HUDEP-2 (cell line): ENCODE measurements at regions not wholly inside any gene's neighbourhood (a gene's known extent, or its start where the extent isn't known, plus 50 kb on each side); places are given as distances from the start of the nearest gene placed in this dataset.
"Not testable (repeated sequence)": the region's sequence is repeated elsewhere in the genome, so short reads cannot be mapped to it uniquely, and the experiment has no call there.

Experiments
- DNase-seq, 76 experiments: peaks; one replicate each; lab custom pipeline; 2025; ENCODE audit not compliant: unreplicated experiment in 76 of 76; lab: John Stamatoyannopoulos, UW

DNA sequence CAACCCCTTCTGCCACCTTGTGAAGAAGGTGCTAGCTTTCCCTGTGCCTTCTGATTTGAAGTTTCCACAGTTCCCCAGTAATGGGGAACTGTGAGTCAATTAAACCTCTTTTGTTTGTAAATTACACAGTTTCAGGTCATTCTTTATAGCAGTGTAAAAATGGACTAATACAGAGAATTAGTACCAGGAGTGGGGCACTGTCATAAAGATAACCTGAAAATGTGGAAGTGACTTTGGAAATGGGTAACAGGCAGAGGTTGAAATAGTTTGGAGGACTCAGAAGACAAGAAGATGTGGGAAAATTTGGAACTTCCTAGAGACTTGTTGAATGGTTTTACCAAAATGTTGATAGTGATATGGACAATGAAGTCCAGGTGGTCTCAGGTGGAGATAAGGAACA is 131.0 kb upstream of the HAND2 start:
- DNase-seq = no peak

- no peak for DNase-seq
Measured at GRCh38 chr4:173656898-173657297, 126.9 kb upstream of the HAND2 start.

- no peak for DNase-seq
Measured at GRCh38 chr4:173652283-173652931, 122.4 kb upstream of the HAND2 start.

DNA sequence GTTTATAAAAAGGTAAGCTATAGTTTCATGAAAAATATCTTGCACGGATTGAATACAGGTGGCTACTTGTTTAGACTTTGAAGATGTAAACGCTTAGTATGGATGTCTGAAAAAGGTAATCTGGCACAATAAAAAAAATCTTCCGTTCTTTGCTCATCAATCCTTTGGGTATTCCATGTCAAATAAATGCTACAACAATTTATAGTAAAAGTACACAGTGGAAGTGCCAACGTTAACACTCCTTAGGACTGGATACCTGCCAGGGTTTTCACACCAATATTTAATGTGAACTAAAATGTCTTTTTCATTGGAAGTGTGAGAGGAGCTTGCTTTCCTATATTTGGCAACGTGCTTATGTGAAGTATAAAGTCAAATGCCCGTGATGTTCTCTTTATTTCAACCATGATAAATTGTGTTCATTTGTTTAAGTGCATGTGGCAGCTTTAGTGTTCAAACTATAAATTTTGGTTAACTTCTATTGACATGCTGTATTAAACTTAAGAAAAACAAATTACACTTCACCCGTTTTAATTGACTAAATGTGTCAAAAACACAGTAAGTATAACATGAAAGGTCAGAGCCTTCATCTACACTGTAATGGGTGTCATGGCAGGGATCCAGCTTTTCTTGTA is 121.7 kb upstream of the HAND2 start:
- DNase-seq = no peak

GRCh38 chr4:173647902-173648301 is 117.9 kb upstream of the HAND2 start:
- DNase-seq = no peak

DNA sequence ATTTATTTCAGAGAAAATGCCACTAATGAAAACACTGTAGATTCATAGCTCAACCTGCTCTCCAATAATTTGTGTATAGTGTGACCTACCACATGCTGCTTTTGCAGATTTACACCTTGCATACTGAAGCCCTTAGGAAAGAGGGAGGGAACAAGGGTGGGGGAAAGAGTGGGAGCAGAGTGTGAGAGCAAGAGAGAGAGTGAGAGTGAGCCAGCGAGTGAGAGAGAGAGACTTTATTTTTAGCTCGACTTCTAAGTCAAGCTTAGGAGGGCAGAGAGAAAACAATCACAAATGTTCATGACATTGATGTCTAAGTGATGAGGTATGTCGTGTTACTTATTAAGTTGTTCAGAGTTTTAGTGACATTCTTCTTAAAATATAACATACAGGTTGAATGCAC is 112.5 kb upstream of the HAND2 start:
- no peak for DNase-seq

DNA sequence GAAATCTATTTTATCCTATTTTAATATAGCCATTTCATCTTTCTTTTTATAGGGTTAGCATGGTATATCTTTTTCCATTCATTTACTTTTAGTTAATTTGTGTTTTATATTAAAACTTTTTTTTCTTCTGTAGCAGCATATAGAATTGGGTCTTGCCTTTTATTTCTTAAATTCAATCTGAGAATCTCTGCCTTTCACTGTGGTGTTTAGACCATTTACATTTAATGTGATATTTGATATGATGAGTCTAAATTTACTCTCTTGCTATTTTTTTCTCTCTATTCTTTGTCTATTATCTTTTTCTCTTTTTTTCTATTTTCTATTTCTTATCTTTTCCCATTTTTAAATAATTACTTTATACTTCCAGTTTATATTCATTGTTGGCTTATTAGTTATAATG is 105.4 kb upstream of the HAND2 start:
- no peak for DNase-seq

GRCh38 chr4:173626277-173626676 is 96.2 kb upstream of the HAND2 start:
- DNase-seq = no peak

- not testable (repeated sequence) for DNase-seq
Measured at GRCh38 chr4:173618648-173619047, 88.6 kb upstream of the HAND2 start.

- DNase-seq = no peak
Measured at GRCh38 chr4:173609158-173609557, 79.1 kb upstream of the HAND2 start.

- DNase-seq = not testable (repeated sequence)
Measured at GRCh38 chr4:173608632-173609031, 78.6 kb upstream of the HAND2 start.

DNA sequence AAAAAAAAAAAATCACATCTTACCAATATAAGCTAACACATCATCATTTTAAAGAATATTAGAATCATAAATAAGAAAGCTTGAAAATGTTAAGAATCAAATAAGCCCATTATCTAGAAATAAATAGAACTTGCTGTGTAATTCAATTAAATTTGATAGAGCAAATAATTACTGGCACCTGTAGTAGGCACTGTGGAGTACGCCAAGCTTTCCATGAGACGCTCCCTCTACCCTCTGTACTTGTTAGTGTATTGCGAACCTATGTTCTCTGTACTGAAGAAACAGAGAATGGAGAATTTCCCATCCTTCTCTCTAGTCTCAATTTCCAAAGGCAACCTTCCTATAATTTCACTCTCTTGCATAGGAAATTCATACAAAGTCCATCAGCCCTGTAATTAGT is 61.7 kb upstream of the HAND2 start:
- DNase-seq = no peak

DNA sequence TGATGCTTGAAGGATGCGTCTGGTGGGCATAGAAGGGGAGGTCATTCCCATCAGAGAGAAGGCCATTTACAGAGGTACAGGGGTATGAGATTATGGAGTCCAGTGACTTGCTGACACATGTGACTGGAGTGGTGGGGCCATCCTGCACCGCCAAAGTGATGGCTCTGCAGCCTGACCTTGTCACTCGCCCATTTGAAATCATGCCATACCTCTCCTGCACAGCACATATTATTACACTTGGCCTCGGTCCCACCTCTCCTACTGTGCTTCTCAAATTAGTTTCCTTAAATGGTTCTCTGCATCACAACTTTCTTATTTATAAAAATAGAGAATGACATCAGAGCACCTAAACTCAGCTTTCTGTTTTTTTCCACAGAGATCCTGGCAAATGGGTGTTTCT is 60.7 kb upstream of the HAND2 start:
- no peak for DNase-seq

DNA sequence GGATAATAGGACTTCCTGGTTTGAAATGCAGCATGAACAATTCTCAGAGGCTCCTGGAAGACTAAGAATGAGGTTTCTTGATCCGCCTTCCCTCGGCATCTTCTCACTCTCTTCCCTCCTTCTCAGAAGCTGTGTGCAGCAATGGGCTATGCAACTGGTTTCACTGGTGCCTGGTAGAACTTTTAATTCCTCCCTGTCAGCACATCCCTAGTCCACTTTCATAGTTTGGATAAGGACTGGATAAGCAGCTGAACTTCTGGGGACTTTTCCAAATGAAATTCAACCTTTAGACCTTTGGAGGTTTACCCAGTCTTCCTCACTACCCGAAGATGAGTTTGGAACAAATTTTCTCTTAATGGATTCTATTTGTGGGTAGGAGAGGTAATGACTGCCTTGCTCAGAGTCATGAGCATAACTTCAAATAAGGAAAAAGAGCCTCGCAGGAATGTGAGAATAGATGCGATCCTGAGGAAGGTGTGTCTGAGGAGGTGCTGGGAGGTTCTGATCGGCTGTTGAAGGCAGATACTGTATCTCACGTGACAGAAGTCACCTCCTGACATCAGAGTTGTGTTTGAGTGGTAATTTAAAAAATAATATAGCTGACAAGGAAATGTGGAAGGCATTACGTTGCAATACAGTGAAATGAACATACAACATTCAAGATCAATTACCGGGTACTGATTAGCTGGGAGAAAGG is 56.0 kb upstream of the HAND2 start:
- DNase-seq = no peak

DNA sequence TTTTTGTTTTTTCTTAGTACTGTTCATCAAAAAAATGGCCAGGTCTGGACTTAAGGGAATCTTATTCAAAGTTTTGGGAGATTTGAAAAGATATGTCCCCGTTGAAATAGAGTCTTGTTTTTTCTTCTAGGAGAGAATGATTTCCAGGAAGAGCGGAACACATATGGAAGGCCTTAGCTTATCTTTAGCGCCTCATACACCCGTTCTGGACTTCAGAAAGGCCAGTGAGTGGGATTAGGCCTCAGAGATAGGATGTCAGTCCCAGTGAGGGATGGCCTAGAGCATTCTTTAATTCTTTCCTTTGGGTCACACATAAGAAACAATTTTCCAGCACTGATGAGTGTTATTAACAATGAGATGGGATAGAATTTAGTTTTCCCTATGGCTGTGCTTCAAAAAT is 54.5 kb upstream of the HAND2 start:
- DNase-seq = no peak
